Right ventricle myocardium superior (tissue), 1 donor: ENCODE measurements at regions not wholly inside any gene's neighbourhood (a gene's known extent, or its start where the extent isn't known, plus 50 kb on each side); places are given as distances from the start of the nearest gene placed in this dataset.
"Not testable (repeated sequence)": the region's sequence is repeated elsewhere in the genome, so short reads cannot be mapped to it uniquely, and the experiment has no call there.

Experiments used
- ATAC-seq: fragments of 200-7000 bp; cut with Tn5 transposase; one replicate; pipeline ENCODE4 v1.9.1; 2020; ENCODE audit warnings: mild to moderate bottlenecking; ENCODE audit not compliant: poor library complexity
- DNase-seq: peaks from one replicate; pipeline ENCODE4 v3.0.0-alpha.2; 2020
- intact Hi-C: fragments of 100-400 bp; cut with DNase I; formaldehyde crosslinking; loops from one replicate; pipeline ENCODE4 v1.11.2; 2022
- donor health status: DM: no; HTN: yes; CAD: no; lungs with severe emphysema.

DNA sequence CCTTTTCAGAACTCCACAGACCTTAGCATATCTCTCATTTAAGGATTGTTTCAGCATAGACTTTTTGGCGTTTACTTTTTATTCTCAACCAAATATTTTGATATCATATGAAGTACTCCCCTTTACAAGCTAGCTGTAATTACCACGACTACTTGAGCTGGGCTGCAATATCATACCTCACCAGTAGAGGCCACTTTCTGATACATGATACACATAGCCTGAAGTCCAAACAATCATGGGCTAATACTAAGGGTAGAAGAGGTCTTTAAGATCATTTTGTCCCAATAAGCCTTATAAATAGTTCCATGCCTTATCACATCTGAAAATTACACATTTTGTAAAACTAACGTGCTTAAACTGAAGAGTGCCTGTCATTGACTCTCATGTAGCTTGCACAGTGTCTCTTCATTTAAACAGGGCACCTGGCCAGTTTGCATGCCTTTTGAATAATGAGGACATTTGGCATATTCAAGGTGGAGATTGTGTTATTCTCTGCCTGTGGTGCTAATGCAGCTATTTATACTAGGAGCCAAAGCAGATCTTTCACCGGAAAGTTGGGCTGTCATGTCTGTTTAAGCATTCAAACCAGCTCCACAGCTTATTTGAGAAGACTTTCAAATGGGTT lies 403.7 kb upstream of the ZMIZ1 start:
- intact Hi-C loops: no loop called here
- ATAC-seq (no peak), DNase-seq (no peak)

- ATAC-seq: no peak
- intact Hi-C loops: no loop called here
Observed at GRCh38 chr10:78672918-78673317, 395.8 kb upstream of the ZMIZ1 start.

GRCh38 chr10:78681141-78681540 lies 387.6 kb upstream of the ZMIZ1 start:
- intact Hi-C loops, DNase-seq, ATAC-seq: not testable (repeated sequence)

More at GRCh38 chr10:78672918-78673317, 395.8 kb upstream of the ZMIZ1 start:
- no peak for DNase-seq

DNA sequence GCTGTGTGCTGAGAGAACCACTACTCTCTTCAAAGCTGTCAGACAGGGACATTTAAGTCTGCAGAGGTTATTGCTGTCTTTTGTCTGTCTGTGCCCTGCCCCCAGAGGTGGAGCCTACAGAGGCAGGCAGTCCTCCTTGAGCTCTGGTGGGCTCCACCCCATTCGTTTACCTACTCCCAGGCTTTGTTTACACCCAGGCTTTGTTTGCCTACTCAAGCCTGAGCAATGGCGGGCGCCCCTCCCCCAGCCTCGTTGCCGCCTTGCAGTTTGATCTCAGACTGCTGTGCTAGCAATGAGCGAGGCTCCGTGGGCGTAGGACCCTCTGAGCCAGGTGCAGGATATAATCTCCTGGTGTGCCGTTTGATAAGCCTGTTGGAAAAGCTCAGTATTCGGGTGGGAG lies 386.8 kb upstream of the ZMIZ1 start:
- intact Hi-C loops: not testable (repeated sequence)

DNA sequence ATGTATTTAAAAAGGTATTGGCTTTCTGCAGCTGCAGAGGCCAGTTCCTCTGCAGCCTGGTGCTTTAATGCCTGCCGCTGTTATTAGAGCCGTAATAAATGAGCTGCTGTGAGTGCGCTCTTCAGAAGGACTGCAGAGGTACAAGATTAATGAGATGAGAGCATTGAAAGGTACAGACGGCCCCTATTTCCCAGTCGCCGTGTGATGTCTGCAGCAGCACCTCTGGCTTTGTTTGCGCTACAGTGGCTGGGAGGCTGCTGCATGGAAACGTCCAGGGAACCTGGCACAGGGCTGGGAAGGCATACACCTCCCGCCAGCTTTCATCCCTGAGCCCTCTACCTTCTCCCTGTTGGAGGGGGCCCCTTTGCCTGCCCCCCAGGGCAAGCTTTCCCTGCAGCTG lies 383.8 kb upstream of the ZMIZ1 start:
- intact Hi-C loops: no loop called here
- ATAC-seq (no peak), DNase-seq (no peak)

More for the DNA sequence above, 386.8 kb upstream of the ZMIZ1 start:
- DNase-seq, ATAC-seq: not testable (repeated sequence)

DNA sequence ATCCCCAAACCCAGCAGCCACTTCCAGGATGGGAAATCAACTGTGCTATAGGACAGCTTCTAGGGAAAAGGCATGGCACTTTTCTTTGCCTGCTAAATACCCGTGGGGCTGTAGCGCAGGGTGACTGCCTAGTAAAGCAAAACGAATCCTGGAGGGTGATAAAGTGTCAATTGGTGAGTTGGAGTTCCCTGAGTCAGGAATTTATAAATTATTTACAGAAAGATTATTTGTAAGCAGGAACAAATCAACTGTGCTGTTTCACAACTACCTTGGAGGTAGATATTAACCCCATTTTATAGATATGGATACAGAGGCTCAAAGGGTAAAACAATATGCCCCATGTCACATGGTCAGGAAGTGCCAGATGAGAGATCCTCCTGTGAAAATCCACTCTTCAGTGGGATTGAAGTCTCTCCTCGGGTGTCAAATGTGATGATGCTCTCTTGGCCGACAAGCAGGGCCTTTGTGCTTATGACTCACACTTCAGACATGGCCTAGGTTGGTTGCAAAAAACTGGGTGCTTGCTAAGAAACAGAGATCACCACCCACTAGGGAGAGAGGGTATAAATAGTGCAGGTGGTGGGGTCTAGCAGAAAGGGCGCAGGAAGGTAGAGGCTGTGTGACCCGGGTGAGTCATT lies 383.2 kb upstream of the ZMIZ1 start:
- intact Hi-C loops: no loop called here
- ATAC-seq (no peak), DNase-seq (no peak)

DNA sequence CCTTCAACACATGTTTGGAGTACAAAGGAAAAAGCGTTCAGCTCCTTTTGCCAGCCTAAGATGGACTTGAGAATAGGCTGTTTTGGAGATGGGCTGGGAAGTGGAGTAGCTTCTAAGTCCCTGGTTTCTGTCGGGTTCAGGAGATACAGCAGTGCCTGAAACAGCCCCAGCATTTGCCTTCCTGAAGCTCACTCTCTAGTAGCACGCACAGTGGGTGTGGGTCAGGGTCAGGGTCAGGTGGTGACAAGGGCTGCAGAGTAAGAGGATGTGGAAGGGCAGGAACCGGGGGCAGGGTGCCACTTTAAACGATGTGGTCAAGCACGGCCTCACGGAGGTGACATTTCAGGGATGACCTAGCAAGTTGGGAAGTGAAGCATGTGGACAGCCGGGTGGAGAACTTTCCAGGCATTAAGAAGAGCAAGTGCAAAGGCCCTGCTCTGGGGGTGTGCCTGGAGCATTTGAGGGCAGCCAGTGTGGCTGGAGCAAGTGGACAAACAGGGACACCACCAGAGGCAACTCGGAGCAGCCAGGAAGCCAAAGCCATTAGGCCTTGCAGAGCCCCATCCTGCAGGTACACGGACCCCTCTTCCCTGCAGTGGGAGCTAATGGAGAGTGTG lies 382.2 kb upstream of the ZMIZ1 start:
- ATAC-seq (no peak), DNase-seq (no peak)
- intact Hi-C loops: no loop called here

GRCh38 chr10:78687626-78688025 lies 381.1 kb upstream of the ZMIZ1 start:
- intact Hi-C loops: no loop called here
- ATAC-seq (no peak), DNase-seq (no peak)

DNA sequence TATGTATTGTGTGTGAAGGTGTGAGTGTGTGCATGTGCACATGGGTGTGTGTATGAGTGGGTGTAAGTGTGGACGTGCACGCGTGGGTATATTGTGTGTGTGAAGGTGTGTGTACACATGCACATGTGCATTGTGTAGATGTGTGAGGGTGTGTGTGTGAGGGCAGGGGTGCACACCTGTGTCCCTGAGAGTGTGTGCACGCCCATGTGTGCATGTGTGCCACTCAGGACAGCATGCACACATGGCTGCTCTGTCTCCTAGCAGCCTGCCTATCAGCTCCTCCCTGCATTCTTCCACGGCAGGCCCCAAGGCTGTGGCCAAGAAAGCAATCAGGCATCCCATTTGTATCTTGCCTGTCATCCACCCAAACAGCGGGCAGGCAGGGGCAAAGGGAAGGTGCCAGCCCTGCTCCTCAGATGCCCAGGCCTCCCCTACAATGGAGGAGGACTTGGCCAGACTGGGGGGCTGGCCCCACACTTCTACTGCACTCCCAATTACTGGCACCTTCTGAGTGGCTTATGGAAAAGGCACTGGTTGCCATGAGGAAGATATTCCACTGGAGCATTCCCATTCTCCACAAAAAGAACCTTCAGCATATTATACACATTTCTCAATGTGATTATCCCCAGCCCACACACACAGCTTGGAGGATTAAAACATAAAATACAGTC lies 380.4 kb upstream of the ZMIZ1 start:
- intact Hi-C loops: no loop called here
- DNase-seq (no peak), ATAC-seq (no peak)

- DNase-seq: peak; percentile 47
- ATAC-seq: peak; percentile 43
- intact Hi-C loops: no loop called here
Observed at GRCh38 chr10:78688901-78689583, 379.7 kb upstream of the ZMIZ1 start.

DNA sequence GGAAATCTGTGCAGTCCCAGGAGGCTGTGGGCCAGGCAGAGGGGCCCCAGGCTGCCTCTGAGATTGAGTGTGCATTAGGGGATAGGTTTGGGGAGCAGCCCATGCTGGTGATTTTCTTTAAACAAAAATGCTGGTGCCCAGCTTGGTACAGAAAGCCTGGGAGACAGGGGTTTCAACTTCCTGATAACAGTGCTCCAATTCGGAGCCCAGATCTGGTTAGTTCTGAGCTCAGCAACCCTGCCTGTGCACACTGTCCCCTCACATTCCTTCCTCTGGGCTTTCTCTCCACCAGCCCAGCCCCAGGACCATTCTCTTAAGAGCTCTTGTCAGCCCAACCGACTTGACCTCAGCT lies 379.2 kb upstream of the ZMIZ1 start:
- DNase-seq (no peak), ATAC-seq (no peak)
- intact Hi-C loops: no loop called here

- DNase-seq (no peak), ATAC-seq (no peak)
- intact Hi-C loops: no loop called here
Observed at GRCh38 chr10:78690354-78691111, 378.2 kb upstream of the ZMIZ1 start.

- intact Hi-C loops: no loop called here
- DNase-seq: no peak
- no peak for ATAC-seq
Observed at GRCh38 chr10:78691301-78692030, 377.3 kb upstream of the ZMIZ1 start.

DNA sequence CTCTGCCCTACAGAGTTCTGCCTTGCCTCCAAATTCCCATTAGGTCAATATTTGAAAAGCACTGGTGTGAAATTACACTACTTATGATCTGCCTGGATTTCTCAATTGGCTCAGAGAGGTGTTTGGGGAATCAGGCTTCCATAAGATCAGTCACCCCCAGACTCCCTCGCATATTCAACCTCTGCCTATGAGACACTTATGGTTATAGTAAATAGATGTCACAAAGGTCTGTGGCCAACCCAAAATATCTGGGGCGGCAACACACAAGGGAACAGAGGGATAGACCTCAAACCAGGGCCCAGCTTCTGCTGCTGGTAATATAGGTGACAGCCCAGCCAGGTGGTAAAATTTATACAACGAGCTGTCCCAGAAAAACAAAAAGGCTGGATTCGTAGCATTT lies 376.7 kb upstream of the ZMIZ1 start:
- intact Hi-C loops: no loop called here
- DNase-seq (no peak), ATAC-seq (no peak)

- ATAC-seq (no peak), DNase-seq (no peak)
- intact Hi-C loops: no loop called here
Observed at GRCh38 chr10:78695846-78696245, 372.9 kb upstream of the ZMIZ1 start.

DNA sequence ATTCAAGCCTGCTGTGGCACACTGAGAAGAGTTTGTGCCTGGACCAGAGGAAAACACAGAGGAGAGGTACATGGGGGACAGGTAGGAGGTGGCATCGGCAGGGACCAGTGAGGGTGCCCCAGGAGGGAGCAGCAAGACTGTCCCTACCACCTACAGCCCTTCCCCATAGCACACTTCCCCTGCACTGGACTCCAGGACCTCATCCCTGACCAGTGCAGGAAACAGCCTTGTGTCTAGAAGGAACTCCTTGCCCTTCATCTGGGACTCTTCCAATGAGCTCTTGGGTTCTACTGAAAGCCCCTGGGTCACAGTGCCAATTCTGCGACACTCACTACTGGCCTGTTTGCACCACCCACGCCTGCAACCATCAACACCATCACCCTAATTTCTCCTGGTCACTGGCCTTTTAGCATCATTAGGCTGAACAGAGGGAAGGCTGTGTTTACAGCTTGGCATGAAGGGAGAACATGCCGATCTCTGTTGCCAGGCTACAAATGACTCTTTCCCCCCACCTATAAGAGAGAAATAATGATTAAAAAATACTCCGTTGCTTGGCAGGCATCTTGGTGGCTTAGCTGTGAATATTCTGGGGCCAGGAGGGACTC lies 371.9 kb upstream of the ZMIZ1 start:
- intact Hi-C loops: no loop called here
- ATAC-seq (no peak), DNase-seq (no peak)

- intact Hi-C loops: no loop called here
- ATAC-seq (no peak), DNase-seq (no peak)
Observed at GRCh38 chr10:78699971-78700370, 368.8 kb upstream of the ZMIZ1 start.

GRCh38 chr10:78700413-78700812 lies 368.4 kb upstream of the ZMIZ1 start:
- intact Hi-C loops: no loop called here
- peak; percentile 27 for ATAC-seq
- peak; percentile 54 for DNase-seq
